K562 (cell line): ENCODE measurements at regions not wholly inside any gene's neighbourhood (a gene's known extent, or its start where the extent isn't known, plus 50 kb on each side); places are given as distances from the start of the nearest gene placed in this dataset.

Source experiments
- ATAC-seq: fragments of 200-7000 bp; cut with Tn5 transposase; 3 replicates; pipeline ENCODE4 v1.9.1; 2020; ENCODE audit warnings: moderate library complexity
- BruUV-seq: library from RNA; stranded (reverse); fragments of 400-500 nt; replicated peaks from 2 replicates; lab custom pipeline; 2021; lab: Mats Ljungman, UMichigan
- CTCF ChIA-PET: fragments of 300-600 bp; formaldehyde crosslinking; extraction: SDS; loops from one replicate; lab custom pipeline; 2021; ENCODE audit warnings: low intra/inter-chr PET ratio; lab: Yijun Ruan, JAX
- POLR2A ChIA-PET: fragments of 300-600, 350-650 bp; sonication (Branson Sonifier 250); formaldehyde crosslinking; extraction: SDS; loops from one replicate; lab custom pipeline; 2021; ENCODE audit warnings: antibody characterized with exemption, inconsistent platforms; lab: Yijun Ruan, JAX
- DNase-seq, 4 experiments: peaks; one replicate each; pipeline versions ENCODE4 v3.0.0 to v3.0.0-alpha.2; 2011 to 2018; ENCODE audit warnings: low spot score in 3 of 4, mixed read lengths in 3 of 4; ENCODE audit errors: extremely low read depth in 1 of 4
- FAIRE-seq: peaks from 2 replicates; lab custom pipeline; 2011; peaks lifted over from hg19 to GRCh38; lab: Jason Lieb, UNC
- H2AFZ ChIP-seq: 2 replicates; pipeline ENCODE4 v1.6.0; 2011; ENCODE audit warnings: low read depth, low read length, control low read depth, inconsistent platforms
- H3K27ac ChIP-seq: fragments of 200-600 bp; 3 replicates; pipeline ENCODE4 v1.8.0; 2011; ENCODE audit warnings: low read depth, mild to moderate bottlenecking, control low read depth, inconsistent platforms, low read length, moderate library complexity, mixed read lengths; ENCODE audit errors: extremely low read depth
- H3K27me3 ChIP-seq, 2 experiments: fragments of 300-600 bp in 1 of 2; 2 replicates in 1 of 2; 3 replicates in 1 of 2; pipeline versions ENCODE4 v1.6.0 to v1.8.0; 2011; ENCODE audit warnings: inconsistent platforms in 2 of 2, low read length in 2 of 2, mild to moderate bottlenecking in 1 of 2, mixed read lengths in 1 of 2, moderate library complexity in 1 of 2; ENCODE audit not compliant: control insufficient read depth in 2 of 2, insufficient read depth in 2 of 2
- H3K36me3 ChIP-seq: fragments of 300-600 bp; 3 replicates; pipeline ENCODE4 v1.8.0; 2011; ENCODE audit warnings: mild to moderate bottlenecking, low read length, inconsistent platforms; ENCODE audit not compliant: control insufficient read depth, insufficient read depth
- H3K4me1 ChIP-seq, 2 experiments: fragments of 200-600 bp in 1 of 2; replicated peaks in 1 of 2; 2 replicates in 1 of 2; 3 replicates in 1 of 2; pipeline versions ENCODE4 v1.5.1 to v1.8.0; 2011; ENCODE audit warnings: inconsistent platforms in 2 of 2, low read length in 2 of 2, mild to moderate bottlenecking in 1 of 2, mixed read lengths in 1 of 2, moderate library complexity in 1 of 2; ENCODE audit not compliant: control insufficient read depth in 2 of 2, insufficient read depth in 2 of 2
- H3K4me2 ChIP-seq: 2 replicates; pipeline ENCODE4 v1.6.1; 2011; ENCODE audit warnings: low read length, control low read depth, inconsistent platforms, mixed read lengths; ENCODE audit not compliant: insufficient read depth
- H3K4me3 ChIP-seq: fragments of 200-600 bp; sonication (generic), shearing (Covaris generic); 2 replicates; pipeline ENCODE4 v1.5.1; 2016; ENCODE audit warnings: control low read depth, inconsistent platforms
- H3K79me2 ChIP-seq: fragments of 200-600 bp; 3 replicates; pipeline ENCODE4 v1.8.0; 2011; ENCODE audit warnings: low read length, inconsistent platforms; ENCODE audit not compliant: control insufficient read depth, insufficient read depth
- H3K9ac ChIP-seq, 2 experiments: 2 replicates each; pipeline versions ENCODE4 v1.6.0 to v1.6.1; 2011; ENCODE audit warnings: low read depth in 2 of 2, low read length in 2 of 2, control low read depth in 1 of 2, inconsistent platforms in 1 of 2, mild to moderate bottlenecking in 1 of 2, mixed read lengths in 1 of 2; ENCODE audit not compliant: insufficient read depth in 1 of 2
- H3K9me1 ChIP-seq: one replicate; pipeline ENCODE4 v1.6.0; 2011; ENCODE audit warnings: inconsistent platforms, mild to moderate bottlenecking, low read length, moderate library complexity; ENCODE audit not compliant: control insufficient read depth, insufficient read depth
- H3K9me3 ChIP-seq: replicated peaks from 2 replicates; pipeline ENCODE4 v1.5.1; 2011; ENCODE audit warnings: low read depth, low read length, inconsistent platforms; ENCODE audit not compliant: control insufficient read depth, insufficient read depth
- H4K20me1 ChIP-seq: replicated peaks from 2 replicates; pipeline ENCODE4 v1.6.1; 2011; ENCODE audit warnings: low read length, inconsistent platforms, mixed read lengths; ENCODE audit not compliant: control insufficient read depth, insufficient read depth
- BCOR ChIP-seq: fragments of 450-650 bp; IDR thresholded peaks from 2 replicates; pipeline ENCODE4 v1.6.1; 2016
- CCAR2 ChIP-seq: fragments of 200-400 bp; formaldehyde crosslinking; IDR thresholded peaks from 2 replicates; pipeline ENCODE4 v1.6.1; 2017; ENCODE audit warnings: mild to moderate bottlenecking, low read depth, low read length
- CEBPB ChIP-seq: fragments of 450-650 bp; IDR thresholded peaks from 2 replicates; pipeline ENCODE4 v1.6.1; 2016; ENCODE audit warnings: missing genetic modification characterization, missing compliant biosample characterization
- ETV6 ChIP-seq, 3 experiments: fragments of 150-350 bp in 1 of 3; sonication (generic) in 1 of 3; formaldehyde crosslinking in 1 of 3; IDR thresholded peaks; 2 replicates each; pipeline versions ENCODE4 v1.6.1 to v1.8.0; 2014 to 2022; ENCODE audit warnings: borderline replicate concordance in 2 of 3, low read depth in 2 of 3, antibody characterized with exemption in 1 of 3, low read length in 1 of 3, mild to moderate bottlenecking in 1 of 3, missing genetic modification reagents in 1 of 3
- JUND ChIP-seq, 2 experiments: IDR thresholded peaks; 2 replicates in 1 of 2; 3 replicates in 1 of 2; pipeline ENCODE4 v1.6.1; 2011; ENCODE audit warnings: borderline replicate concordance in 2 of 2, low read depth in 2 of 2, low read length in 2 of 2, improper control_type of control experiment in 1 of 2, missing biosample characterization in 1 of 2, missing genetic modification characterization in 1 of 2, missing genetic modification reagents in 1 of 2
- LARP7 ChIP-seq: fragments of 450-650 bp; IDR thresholded peaks from 2 replicates; pipeline ENCODE4 v1.6.1; 2016
- MEF2D ChIP-seq: conservative IDR thresholded peaks from 2 replicates; pipeline ENCODE4 v1.6.1; 2016; ENCODE audit warnings: low read depth, missing genetic modification characterization, missing compliant biosample characterization
- PCBP2 ChIP-seq: fragments of 200-400 bp; formaldehyde crosslinking; IDR thresholded peaks from 2 replicates; pipeline ENCODE4 v1.6.1; 2018; ENCODE audit warnings: low read length, low read depth, mild to moderate bottlenecking, moderate library complexity; ENCODE audit not compliant: poor library complexity, severe bottlenecking
- PYGO2 ChIP-seq: fragments of 450-650 bp; IDR thresholded peaks from 2 replicates; pipeline ENCODE4 v1.6.1; 2016; ENCODE audit warnings: mild to moderate bottlenecking, missing genetic modification characterization, moderate library complexity, missing compliant biosample characterization
- RB1 ChIP-seq: fragments of 450-650 bp; IDR thresholded peaks from 2 replicates; pipeline ENCODE4 v1.6.1; 2017; ENCODE audit warnings: low read depth, mild to moderate bottlenecking
- SAFB2 ChIP-seq: fragments of 200-400 bp; formaldehyde crosslinking; IDR thresholded peaks from 2 replicates; pipeline ENCODE4 v1.6.1; 2018; ENCODE audit warnings: borderline replicate concordance, low read length, low read depth, moderate library complexity; ENCODE audit not compliant: severe bottlenecking
- SRSF3 ChIP-seq: fragments of 200-400 bp; formaldehyde crosslinking; IDR thresholded peaks from 2 replicates; pipeline ENCODE4 v1.6.1; 2016; ENCODE audit warnings: mild to moderate bottlenecking, low read length, moderate library complexity; ENCODE audit not compliant: insufficient read depth
- ZC3H4 ChIP-seq: sonication (generic); formaldehyde crosslinking; IDR thresholded peaks from 2 replicates; pipeline ENCODE4 v1.9.0; 2021; ENCODE audit warnings: missing genetic modification reagents, borderline replicate concordance
- ZKSCAN8 ChIP-seq: fragments of 200-800 bp; sonication (Bioruptor generic); IDR thresholded peaks from 2 replicates; pipeline ENCODE4 v1.6.1; 2016; ENCODE audit warnings: missing genetic modification characterization, missing compliant biosample characterization
- ZNF23 ChIP-seq: fragments of 250-450 bp; sonication (Bioruptor Pico); IDR thresholded peaks from 2 replicates; pipeline ENCODE4 v1.4.0; 2020; ENCODE audit warnings: mild to moderate bottlenecking
- ZNF384 ChIP-seq: IDR thresholded peaks from 2 replicates; pipeline ENCODE4 v1.6.1; 2012; ENCODE audit warnings: low read depth, low read length, improper control_type of control experiment
- ZNF561 ChIP-seq: fragments of 450-650 bp; formaldehyde crosslinking; conservative IDR thresholded peaks from 2 replicates; pipeline ENCODE4 v1.4.0; 2020; ENCODE audit warnings: mild to moderate bottlenecking, moderate library complexity
- ZNF592 ChIP-seq: fragments of 450-650 bp; IDR thresholded peaks from 2 replicates; pipeline ENCODE4 v1.6.1; 2017; ENCODE audit warnings: antibody characterized with exemption, mild to moderate bottlenecking
- in situ Hi-C: fragments of 300-500 bp; cut with MboI; formaldehyde crosslinking; loops from 4 replicates; pipeline ENCODE4 v1.15.0; 2018; ENCODE audit warnings: inconsistent platforms, mixed read lengths
- intact Hi-C: fragments of 100-400 bp; cut with micrococcal nuclease; formaldehyde crosslinking; loops from 2 replicates; pipeline ENCODE4 v1.14.2; 2022
- TF ChIP-seq, protein P1 (sequence below): fragments of 450-650 bp; formaldehyde crosslinking; IDR thresholded peaks from 2 replicates; pipeline ENCODE4 v1.4.0; 2020; ENCODE audit warnings: mild to moderate bottlenecking, moderate library complexity

- Histone ChIP-seq H3K9me3 (no peaks in the 10 kb centered on the region), H3K27me3 (no peaks in the 10 kb centered on the region), H3K9ac (no peak overlapping the region), H3K4me1 (no peaks in the 10 kb centered on the region), H3K4me3 (no peak overlapping the region), H3K36me3 (no peaks in the 10 kb centered on the region), H4K20me1 (no peaks in the 10 kb centered on the region), H3K79me2 (no peaks in the 10 kb centered on the region), H3K9me1 (no peaks in the 10 kb centered on the region), H2AFZ (no peak overlapping the region), H3K27ac (no peak overlapping the region), H3K4me2 (no peak overlapping the region)
- BruUV-seq = no TSS peak
- no peak for DNase-seq
- in situ Hi-C loops = no loop called here
- intact Hi-C loops = no loop called here
- ChIA-PET POLR2A (no interaction called here), CTCF (no interaction called here)
- ATAC-seq = no peak
- FAIRE-seq = no peak
- no peak for TF ChIP-seq PCBP2
- no peak for TF ChIP-seq ZNF23 (CRISPR knock-in tag)
- no peak for TF ChIP-seq SAFB2
- no peak for TF ChIP-seq RB1
- no peak for TF ChIP-seq ZNF384
- no peak for TF ChIP-seq SRSF3
- no peak for TF ChIP-seq CEBPB
- no peak for TF ChIP-seq PYGO2 (tag)
- no peak for TF ChIP-seq ZC3H4 (CRISPR knock-in tag)
- TF ChIP-seq LARP7 = no peak
- TF ChIP-seq, protein P1, sequence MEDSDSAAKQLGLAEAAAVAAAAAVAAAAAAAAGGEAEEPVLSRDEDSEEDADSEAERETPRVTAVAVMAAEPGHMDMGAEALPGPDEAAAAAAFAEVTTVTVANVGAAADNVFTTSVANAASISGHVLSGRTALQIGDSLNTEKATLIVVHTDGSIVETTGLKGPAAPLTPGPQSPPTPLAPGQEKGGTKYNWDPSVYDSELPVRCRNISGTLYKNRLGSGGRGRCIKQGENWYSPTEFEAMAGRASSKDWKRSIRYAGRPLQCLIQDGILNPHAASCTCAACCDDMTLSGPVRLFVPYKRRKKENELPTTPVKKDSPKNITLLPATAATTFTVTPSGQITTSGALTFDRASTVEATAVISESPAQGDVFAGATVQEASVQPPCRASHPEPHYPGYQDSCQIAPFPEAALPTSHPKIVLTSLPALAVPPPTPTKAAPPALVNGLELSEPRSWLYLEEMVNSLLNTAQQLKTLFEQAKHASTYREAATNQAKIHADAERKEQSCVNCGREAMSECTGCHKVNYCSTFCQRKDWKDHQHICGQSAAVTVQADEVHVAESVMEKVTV (CRISPR knock-in tag) = no peak
- no peak for TF ChIP-seq ZKSCAN8 (CRISPR knock-in tag)
- no peak for TF ChIP-seq CCAR2
- no peak for TF ChIP-seq BCOR
- TF ChIP-seq ETV6 (IDR thresholded peaks at IDR 0.05; ENCODE audit: borderline replicate concordance in 1 of 2, low read depth in 2 of 2, low read length in 1 of 2) = no peak
- TF ChIP-seq ETV6 (CRISPR knock-in tag; IDR thresholded peaks at IDR 0.05; ENCODE audit: borderline replicate concordance) = no peak
- no peak for TF ChIP-seq JUND (IDR thresholded peaks at IDR 0.05; ENCODE audit: borderline replicate concordance, low read depth, low read length)
- TF ChIP-seq JUND (tag; IDR thresholded peaks at IDR 0.05; ENCODE audit: borderline replicate concordance, low read depth, low read length) = no peak
- TF ChIP-seq MEF2D (tag) = no peak
- no peak for TF ChIP-seq ZNF561 (CRISPR knock-in tag)
- no peak for TF ChIP-seq ZNF592
Observed at GRCh38 chr5:27875148-27875547, 836.8 kb upstream of the CDH9 start.
